GM21717 (cell line): ENCODE measurements at regions not wholly inside any gene's neighbourhood (a gene's known extent, or its start where the extent isn't known, plus 50 kb on each side); places are given as distances from the start of the nearest gene placed in this dataset.

ENCODE experiments used
- ATAC-seq: cut with Tn5 transposase; IDR thresholded peaks from one replicate; pipeline ENCODE4 v1.9.1; 2021; ENCODE audit warnings: mild to moderate bottlenecking, moderate library complexity; ENCODE audit not compliant: unreplicated experiment

DNA sequence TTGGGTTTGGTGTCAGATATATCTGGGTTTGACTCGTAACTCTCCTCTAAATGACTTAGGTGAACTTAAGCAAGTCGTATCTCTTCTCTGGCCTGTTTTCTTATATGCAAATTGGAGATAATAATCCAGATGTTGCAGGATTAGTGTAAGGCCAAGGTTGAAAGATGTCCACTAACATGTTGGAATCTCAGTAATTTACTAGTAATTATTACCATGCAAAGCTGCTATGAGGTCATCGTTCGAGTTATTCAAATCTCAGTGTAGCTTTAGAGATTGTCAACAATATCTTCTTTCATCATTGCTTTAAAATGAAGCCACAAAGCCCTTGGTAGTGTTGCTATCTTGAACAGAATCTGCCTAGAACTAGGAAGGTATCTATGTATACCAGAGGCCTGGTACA is 437.7 kb upstream of the KLF4 start:
- no peak for ATAC-seq

DNA sequence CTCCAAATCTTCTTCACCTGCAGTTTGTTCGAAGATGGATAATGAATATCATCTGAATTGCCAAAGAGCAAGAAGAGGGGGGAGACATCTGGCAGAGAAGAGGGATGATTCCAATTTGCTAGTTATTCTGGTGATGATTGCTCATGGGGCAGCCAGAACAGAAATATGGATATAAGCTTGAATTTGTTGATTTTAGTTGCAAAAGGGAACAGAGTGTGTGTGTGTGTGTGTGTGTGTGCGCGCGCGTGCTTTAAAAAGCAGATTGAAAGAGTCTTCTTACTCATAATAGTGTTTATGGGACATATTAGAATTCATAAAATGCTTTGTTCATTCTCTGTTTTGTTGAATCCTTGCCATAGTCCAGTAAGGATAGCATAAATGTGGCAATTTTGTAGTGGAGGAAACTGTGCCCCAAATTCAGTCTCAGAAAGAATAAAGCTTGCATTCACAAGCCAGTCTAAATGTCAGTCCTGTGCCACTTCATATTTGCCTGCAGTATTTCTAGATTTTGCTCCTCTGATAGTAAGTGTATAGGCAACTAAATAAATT is 436.3 kb upstream of the KLF4 start:
- no peak for ATAC-seq

DNA sequence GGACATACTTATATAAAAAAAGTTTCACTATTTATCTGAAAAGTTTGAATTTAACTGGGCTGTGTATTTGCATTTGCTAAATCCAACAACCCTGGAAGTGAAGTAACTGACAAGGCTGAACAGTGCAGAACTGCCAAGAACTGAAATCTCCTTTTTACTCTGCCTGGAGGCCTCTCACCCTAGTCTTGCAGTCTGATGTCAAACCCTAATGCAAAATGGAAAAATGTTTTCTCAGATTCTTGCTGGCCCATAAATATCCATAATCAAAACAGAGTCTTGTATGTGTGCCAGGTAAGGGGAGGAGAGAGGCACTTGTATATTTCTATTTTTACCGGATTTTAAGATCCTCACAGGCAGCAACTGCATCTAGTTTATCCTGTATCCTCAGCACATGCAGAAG is 432.7 kb upstream of the KLF4 start:
- no peak for ATAC-seq

- ATAC-seq: no peak
These were observed 429.7 kb upstream of the KLF4 start for GRCh38 chr9:107919263-107919662.

GRCh38 chr9:107918749-107919148 is 429.2 kb upstream of the KLF4 start:
- ATAC-seq: no peak

- no peak for ATAC-seq
These were observed 424.6 kb upstream of the KLF4 start for GRCh38 chr9:107914151-107914550.

GRCh38 chr9:107907715-107908114 is 418.1 kb upstream of the KLF4 start:
- no peak for ATAC-seq

DNA sequence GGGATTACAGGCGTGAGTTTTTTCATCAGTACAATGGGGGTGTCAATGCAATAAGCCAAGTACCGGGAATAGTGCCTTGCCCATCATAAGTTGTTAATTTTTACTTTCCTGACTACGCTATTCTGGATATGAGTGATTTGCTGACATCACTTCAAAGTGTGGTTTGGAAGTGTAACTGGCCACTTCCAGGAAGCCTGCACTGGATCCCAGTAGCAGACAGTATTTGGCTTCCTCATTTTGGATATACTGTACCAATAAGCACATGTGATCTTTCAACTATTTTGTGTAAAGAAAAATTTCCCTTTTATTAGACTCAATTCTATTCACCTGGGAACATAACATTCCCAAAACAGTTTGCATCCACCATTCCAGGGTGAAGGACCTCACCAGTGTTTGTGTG is 417.7 kb upstream of the KLF4 start:
- no peak for ATAC-seq

DNA sequence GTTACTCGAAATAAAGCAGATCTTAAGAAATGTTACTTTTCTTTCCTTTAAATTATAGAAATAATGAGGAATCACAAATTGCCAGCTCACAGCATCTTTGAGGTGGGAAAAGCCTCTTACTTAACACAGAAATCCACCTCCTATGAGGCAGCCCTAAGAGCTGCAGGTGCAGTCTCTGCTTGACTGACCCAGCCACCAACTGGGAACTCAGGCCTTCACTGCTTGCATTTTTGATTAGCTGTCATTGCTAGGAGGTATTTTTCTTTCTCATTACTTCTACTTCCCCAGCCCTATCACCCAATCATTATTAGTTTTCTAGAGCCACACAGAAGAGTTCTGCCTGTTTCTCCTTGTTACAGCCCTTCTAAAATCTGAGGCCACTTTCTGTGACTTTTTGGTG is 416.5 kb upstream of the KLF4 start:
- ATAC-seq: no peak

DNA sequence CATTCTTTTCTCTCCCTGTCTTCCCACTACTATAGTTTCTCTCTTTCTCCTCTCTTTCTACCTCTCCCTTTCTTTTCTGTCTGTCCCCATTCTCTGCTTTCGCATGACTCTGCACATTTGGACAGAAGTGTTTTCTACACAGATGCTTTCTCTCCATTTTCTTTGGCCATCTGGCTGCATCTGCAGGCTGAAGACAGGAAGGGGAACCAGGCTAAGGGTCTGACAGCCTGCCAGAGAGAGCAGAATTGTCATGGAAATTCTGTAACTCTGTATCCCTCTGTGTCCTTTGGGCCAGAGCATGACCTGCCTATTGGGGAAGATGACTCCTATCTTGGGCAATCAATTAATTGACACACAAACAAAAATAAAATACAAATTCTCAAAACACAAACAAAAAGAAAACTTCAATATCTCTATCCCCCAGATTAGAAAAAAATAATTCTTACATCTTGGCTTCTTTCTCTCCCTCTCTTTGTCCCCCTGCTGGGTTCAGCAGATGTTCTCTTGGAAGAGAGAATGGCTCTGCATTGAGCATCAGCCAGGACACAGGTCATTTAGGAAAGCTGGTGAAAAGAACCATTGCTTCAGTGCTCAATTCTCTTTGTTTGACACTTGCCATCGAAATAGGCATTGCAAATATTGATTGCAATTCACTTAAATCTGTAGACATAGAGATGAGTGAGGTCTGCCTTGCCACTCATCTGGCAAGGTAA is 415.9 kb upstream of the KLF4 start:
- no peak for ATAC-seq

GRCh38 chr9:107899961-107900330 is 410.4 kb upstream of the KLF4 start:
- no peak for ATAC-seq

DNA sequence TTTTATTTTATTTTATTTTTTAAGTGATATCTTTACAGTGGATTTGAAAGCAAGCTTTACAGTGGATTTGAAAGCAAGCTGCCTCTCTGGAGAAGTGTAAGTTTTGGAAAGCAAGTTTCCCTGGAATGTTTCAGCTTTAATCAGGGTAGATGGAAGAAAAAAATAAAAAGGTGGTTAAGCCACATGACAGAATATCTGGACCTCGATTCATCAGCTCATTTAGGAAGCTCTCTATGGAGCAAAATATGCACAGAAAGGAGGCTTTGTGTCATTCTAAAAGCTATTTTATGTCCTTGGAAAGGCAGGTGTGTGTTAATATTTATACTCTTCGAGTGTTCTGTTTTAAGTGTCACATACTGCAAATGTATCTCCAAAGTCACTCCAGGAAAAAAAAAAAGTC is 409.2 kb upstream of the KLF4 start:
- no peak for ATAC-seq

- ATAC-seq: no peak
These were observed 407.0 kb upstream of the KLF4 start for GRCh38 chr9:107896544-107896943.

DNA sequence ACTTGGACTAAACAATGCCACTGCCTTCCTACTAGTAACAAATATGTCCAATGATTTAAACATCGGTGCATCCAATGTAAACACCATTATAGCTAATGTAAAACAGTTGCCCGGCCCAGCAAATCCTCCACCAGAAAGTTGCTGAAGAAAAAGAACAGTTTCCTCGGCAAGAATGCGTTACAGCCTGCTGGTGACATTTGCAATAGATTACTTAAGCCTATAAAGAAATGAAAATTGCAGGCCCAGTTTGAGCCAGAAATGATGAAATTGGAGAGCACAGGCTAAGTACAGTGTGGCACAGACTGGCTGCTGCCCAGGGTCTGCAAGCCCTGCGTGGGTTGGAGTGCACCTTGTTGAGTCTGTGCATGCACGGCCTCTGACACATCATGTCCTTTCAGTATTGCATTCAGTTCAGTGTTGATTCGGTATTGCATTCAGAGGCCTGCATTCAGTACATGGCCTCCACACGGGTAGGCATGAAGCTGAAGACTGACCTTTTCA is 406.0 kb upstream of the KLF4 start:
- ATAC-seq: no peak

DNA sequence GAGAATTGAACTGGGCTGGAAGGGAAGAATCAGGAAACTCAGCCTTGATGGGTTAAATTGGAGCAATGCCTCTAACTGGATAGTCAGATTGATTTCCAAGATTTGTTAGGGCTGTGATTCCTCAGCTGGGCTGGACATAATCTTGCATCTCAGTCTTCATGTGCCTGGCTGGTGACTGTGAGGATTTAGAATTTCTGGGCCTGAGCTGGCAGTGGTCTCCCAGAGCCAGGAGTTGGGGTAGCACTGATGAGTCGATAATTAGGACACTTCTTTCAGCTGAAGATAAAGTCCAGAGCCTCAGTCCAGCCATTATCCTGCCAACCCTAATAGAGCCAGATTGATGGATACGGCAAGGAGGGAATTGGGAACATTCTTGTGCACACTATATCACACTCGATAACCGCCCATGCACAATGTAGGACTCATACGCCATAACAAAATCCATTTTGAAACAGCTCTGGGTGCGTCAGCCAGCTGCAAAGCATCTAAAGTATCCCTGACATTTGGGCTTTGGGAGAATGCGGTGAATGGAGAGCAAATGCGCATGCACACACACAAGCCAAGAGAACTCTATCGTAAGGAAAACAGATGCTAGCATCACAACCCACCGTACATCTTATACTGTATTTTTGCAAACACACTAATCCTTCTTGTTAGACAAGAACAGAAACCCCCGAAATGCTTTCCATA is 405.1 kb upstream of the KLF4 start:
- no peak for ATAC-seq

DNA sequence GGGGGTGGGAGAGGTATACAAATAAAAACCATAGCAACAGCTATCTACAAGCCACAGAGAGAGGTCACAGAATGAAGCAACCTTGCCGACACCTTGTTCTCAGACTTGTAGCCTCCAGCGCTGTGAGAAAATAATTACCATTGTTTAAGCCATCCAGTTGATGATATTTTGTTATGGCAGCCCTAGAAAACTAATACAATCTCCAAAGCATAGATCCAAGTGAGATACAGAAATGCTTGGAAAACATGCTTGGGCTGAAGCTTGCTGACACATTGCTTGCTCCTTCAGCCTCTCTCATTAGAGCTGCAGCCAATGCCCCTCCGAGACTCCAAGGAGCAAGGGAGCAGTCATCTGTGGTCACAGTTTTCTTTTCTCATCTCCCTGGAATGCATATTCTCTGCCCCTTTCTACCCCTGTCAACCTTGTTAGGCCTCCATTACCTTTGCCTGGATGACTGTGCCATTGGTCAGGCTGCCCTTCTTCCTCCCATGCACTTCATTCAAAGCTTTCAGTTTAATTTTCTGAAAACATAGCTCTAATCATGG is 401.4 kb upstream of the KLF4 start:
- no peak for ATAC-seq

- ATAC-seq: no peak
These were observed 399.2 kb upstream of the KLF4 start for GRCh38 chr9:107888773-107889227.

GRCh38 chr9:107886826-107887225 is 397.3 kb upstream of the KLF4 start:
- ATAC-seq: no peak

DNA sequence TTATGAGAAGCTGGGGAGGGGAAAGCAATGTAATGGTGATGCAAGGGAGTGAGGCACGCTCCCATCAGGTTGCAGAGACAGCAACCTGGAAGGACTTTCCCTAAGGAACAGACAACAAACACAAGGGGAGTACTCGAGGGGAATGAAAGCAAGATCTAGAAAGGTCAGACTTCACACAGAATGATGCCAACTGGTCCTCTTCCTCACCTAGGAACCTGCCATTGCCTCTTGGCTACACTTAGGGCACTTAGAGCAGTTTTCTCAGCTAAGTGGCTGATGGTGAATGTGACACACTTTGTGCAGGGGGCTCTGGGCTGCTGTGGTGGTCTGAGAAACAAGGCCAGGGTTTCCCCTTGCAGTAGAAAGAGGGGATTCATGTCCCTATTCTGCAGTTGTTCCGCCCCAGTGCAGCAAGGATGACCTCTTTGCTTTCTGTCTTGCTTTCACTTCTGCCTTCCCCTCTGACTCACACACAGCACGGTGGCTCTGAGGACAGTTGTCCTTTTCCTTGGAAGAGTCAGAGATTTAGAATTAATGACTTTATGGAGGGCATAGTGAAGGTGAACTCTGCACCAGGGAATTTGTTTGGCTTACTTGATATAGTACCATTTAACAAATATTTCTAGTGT is 394.0 kb upstream of the KLF4 start:
- ATAC-seq: peak; percentile 96

GRCh38 chr9:107881626-107882300 is 392.2 kb upstream of the KLF4 start:
- no peak for ATAC-seq

- ATAC-seq: no peak
These were observed 388.9 kb upstream of the KLF4 start for GRCh38 chr9:107878462-107878861.
